HepG2 (cell line): ENCODE measurements at regions not wholly inside any gene's neighbourhood (a gene's known extent, or its start where the extent isn't known, plus 50 kb on each side); places are given as distances from the start of the nearest gene placed in this dataset.

ENCODE experiments used
- EZH2 ChIP-seq: conservative IDR thresholded peaks from 2 replicates; pipeline ENCODE4 v1.6.1; 2012; ENCODE audit warnings: mild to moderate bottlenecking, low read depth, low read length, moderate library complexity
- JDP2 ChIP-seq: sonication (generic); formaldehyde crosslinking; IDR thresholded peaks from 2 replicates; pipeline ENCODE4 v1.8.1; 2022; ENCODE audit warnings: missing genetic modification reagents, borderline replicate concordance
- SNAPC4 ChIP-seq: sonication (generic); formaldehyde crosslinking; IDR thresholded peaks from 2 replicates; pipeline ENCODE4 v1.4.0; 2020; ENCODE audit warnings: mild to moderate bottlenecking, missing genetic modification reagents
- SP1 ChIP-seq, 2 experiments: fragments of 450-650 bp in 1 of 2; sonication (generic) in 1 of 2; formaldehyde crosslinking in 1 of 2; IDR thresholded peaks; 2 replicates each; pipeline versions ENCODE4 v1.4.0 to v1.6.1; 2016 to 2020; ENCODE audit warnings: missing genetic modification reagents in 1 of 2
- THAP8 ChIP-seq: sonication (generic); formaldehyde crosslinking; IDR thresholded peaks from 2 replicates; pipeline ENCODE4 v1.5.1; 2020; ENCODE audit warnings: missing genetic modification reagents, mild to moderate bottlenecking, borderline replicate concordance
- ZNF292 ChIP-seq: sonication (generic); formaldehyde crosslinking; IDR thresholded peaks from 2 replicates; pipeline ENCODE4 v1.8.1; 2022; ENCODE audit warnings: mild to moderate bottlenecking, low read depth, missing genetic modification reagents, borderline replicate concordance
- ZNF318 ChIP-seq: sonication (generic); formaldehyde crosslinking; IDR thresholded peaks from 2 replicates; pipeline ENCODE4 v1.4.0; 2020; ENCODE audit warnings: mild to moderate bottlenecking, missing genetic modification reagents
- ZNF792 ChIP-seq: IDR thresholded peaks from 2 replicates; pipeline ENCODE4 v1.6.1; 2016
- TF ChIP-seq, protein P1 (sequence below): sonication (generic); formaldehyde crosslinking; conservative IDR thresholded peaks from 2 replicates; pipeline ENCODE4 v1.4.0; 2020; ENCODE audit warnings: mild to moderate bottlenecking, missing genetic modification reagents, moderate library complexity
- TF ChIP-seq, protein P2 (sequence below): sonication (generic); formaldehyde crosslinking; IDR thresholded peaks from 2 replicates; pipeline ENCODE4 v1.9.0; 2022; ENCODE audit warnings: missing genetic modification reagents, mild to moderate bottlenecking, borderline replicate concordance

- TF ChIP-seq ZNF318, result no peak
- no peak for TF ChIP-seq SNAPC4
- no peak for TF ChIP-seq EZH2
- TF ChIP-seq THAP8 (CRISPR knock-in tag), result no peak
- TF ChIP-seq, protein P1, sequence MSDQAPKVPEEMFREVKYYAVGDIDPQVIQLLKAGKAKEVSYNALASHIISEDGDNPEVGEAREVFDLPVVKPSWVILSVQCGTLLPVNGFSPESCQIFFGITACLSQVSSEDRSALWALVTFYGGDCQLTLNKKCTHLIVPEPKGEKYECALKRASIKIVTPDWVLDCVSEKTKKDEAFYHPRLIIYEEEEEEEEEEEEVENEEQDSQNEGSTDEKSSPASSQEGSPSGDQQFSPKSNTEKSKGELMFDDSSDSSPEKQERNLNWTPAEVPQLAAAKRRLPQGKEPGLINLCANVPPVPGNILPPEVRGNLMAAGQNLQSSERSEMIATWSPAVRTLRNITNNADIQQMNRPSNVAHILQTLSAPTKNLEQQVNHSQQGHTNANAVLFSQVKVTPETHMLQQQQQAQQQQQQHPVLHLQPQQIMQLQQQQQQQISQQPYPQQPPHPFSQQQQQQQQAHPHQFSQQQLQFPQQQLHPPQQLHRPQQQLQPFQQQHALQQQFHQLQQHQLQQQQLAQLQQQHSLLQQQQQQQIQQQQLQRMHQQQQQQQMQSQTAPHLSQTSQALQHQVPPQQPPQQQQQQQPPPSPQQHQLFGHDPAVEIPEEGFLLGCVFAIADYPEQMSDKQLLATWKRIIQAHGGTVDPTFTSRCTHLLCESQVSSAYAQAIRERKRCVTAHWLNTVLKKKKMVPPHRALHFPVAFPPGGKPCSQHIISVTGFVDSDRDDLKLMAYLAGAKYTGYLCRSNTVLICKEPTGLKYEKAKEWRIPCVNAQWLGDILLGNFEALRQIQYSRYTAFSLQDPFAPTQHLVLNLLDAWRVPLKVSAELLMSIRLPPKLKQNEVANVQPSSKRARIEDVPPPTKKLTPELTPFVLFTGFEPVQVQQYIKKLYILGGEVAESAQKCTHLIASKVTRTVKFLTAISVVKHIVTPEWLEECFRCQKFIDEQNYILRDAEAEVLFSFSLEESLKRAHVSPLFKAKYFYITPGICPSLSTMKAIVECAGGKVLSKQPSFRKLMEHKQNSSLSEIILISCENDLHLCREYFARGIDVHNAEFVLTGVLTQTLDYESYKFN (CRISPR knock-in tag), result peak; percentile 84
- no peak for TF ChIP-seq JDP2 (CRISPR knock-in tag)
- TF ChIP-seq, protein P2, sequence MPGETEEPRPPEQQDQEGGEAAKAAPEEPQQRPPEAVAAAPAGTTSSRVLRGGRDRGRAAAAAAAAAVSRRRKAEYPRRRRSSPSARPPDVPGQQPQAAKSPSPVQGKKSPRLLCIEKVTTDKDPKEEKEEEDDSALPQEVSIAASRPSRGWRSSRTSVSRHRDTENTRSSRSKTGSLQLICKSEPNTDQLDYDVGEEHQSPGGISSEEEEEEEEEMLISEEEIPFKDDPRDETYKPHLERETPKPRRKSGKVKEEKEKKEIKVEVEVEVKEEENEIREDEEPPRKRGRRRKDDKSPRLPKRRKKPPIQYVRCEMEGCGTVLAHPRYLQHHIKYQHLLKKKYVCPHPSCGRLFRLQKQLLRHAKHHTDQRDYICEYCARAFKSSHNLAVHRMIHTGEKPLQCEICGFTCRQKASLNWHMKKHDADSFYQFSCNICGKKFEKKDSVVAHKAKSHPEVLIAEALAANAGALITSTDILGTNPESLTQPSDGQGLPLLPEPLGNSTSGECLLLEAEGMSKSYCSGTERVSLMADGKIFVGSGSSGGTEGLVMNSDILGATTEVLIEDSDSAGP (CRISPR knock-in tag), result no peak
- TF ChIP-seq SP1 (IDR thresholded peaks at IDR 0.05), result no peak
- no peak for TF ChIP-seq SP1 (CRISPR knock-in tag; IDR thresholded peaks at IDR 0.05)
- TF ChIP-seq ZNF792 (CRISPR knock-in tag), result no peak
- no peak for TF ChIP-seq ZNF292
Observed at GRCh38 chr7:85415743-85416142, 228.9 kb upstream of the SEMA3D start (continued).
